Activated T-cell treated with anti-CD3 and anti-CD28 coated beads, Interleukin-2, amount 50 U/mL, for 72 hours (primary cell): ENCODE measurements at regions not wholly inside any gene's neighbourhood (a gene's known extent, or its start where the extent isn't known, plus 50 kb on each side); places are given as distances from the start of the nearest gene placed in this dataset.

Experiments
- ATAC-seq, 2 donors: fragments of 150-1000 bp; cut with Tn5 transposase; replicated peaks in 1 of 2; 2 replicates each; pipeline ENCODE4 v1.10.0; 2021; ENCODE audit warnings: moderate library complexity in 2 of 2, mild to moderate bottlenecking in 1 of 2
- DNase-seq, 2 donors: peaks; one replicate each; pipeline ENCODE4 v3.0.0; 2021 to 2022; ENCODE audit warnings: mixed read lengths in 1 of 2
- H3K27ac Mint-ChIP-seq: one replicate; pipeline ENCODE4 v1.8.0; 2022; ENCODE audit warnings: mild to moderate bottlenecking, moderate library complexity, mixed read lengths
- H3K27me3 Mint-ChIP-seq: one replicate; pipeline ENCODE4 v1.8.0; 2022; ENCODE audit warnings: low read depth, mixed read lengths
- H3K36me3 Mint-ChIP-seq, 2 donors: one replicate each; pipeline ENCODE4 v1.8.0; 2022; ENCODE audit warnings: mixed read lengths in 2 of 2, mild to moderate bottlenecking in 1 of 2; ENCODE audit not compliant: insufficient read depth in 2 of 2
- H3K4me1 Mint-ChIP-seq: one replicate; pipeline ENCODE4 v1.8.0; 2022; ENCODE audit warnings: low read depth, mixed read lengths
- H3K4me3 Mint-ChIP-seq, 2 donors: one replicate each; pipeline ENCODE4 v1.8.0; 2022; ENCODE audit warnings: mild to moderate bottlenecking in 2 of 2, mixed read lengths in 2 of 2, moderate library complexity in 2 of 2
- H3K9me3 Mint-ChIP-seq, 2 donors: one replicate each; pipeline ENCODE4 v1.8.0; 2022; ENCODE audit warnings: mixed read lengths in 2 of 2

DNA sequence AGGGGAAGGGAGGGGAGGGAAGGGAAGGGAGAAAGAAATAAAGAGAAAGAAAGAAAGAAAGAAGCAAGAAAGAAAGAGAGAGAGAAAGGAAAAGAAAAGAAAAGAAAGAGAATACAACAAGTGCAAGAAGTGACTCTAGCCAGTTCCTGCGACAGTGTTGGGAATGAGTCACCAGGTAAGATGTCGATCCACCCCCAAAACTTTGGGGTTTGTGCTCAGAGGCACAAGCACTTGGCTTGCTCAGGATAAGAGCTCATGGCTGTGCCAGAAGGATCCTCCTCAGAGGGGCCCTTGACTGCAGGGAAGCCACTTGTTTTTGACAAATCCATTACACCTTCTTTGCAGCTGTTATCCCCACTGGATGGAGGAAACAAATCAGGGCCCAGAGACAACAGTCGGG is 137.7 kb downstream of the TMEM132E start:
- ATAC-seq (no peak), DNase-seq (no peak)
- H3K9me3 Mint-ChIP-seq, result no peaks in the 10 kb centered on the region
- H3K27ac Mint-ChIP-seq, result no peak overlapping the region
- H3K27me3 Mint-ChIP-seq, result peaks cover 24% of the 10 kb centered on the region
- H3K4me1 Mint-ChIP-seq, result no peaks in the 10 kb centered on the region
- H3K36me3 Mint-ChIP-seq, result no peaks in the 10 kb centered on the region
- no peak overlapping the region for H3K4me3 Mint-ChIP-seq

DNA sequence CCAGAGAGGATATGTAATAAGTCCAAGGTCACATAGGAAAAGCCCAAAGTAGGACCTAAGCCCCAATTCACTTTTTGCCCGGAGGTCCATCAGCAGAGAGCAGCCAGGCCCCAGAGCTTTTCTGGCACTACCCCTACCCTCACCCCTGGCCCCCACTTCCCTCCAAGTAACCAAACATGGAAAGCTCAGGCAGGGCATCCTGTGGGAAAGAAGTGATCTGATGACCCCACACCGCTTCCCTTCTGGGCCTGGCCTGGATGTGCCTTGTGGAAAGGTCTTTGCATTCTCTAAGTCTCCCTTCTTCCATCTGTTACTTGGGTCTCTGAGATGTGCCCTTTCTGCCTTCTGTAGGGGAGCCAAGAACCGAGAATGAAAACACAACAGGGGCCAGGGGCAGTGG is 136.9 kb downstream of the TMEM132E start:
- Mint-ChIP-seq H3K4me3 (no peak overlapping the region), H3K9me3 (no peaks in the 10 kb centered on the region), H3K27me3 (peaks cover 24% of the 10 kb centered on the region), H3K36me3 (no peaks in the 10 kb centered on the region), H3K27ac (no peak overlapping the region), H3K4me1 (no peaks in the 10 kb centered on the region)
- DNase-seq (no peak), ATAC-seq (no peak)

DNA sequence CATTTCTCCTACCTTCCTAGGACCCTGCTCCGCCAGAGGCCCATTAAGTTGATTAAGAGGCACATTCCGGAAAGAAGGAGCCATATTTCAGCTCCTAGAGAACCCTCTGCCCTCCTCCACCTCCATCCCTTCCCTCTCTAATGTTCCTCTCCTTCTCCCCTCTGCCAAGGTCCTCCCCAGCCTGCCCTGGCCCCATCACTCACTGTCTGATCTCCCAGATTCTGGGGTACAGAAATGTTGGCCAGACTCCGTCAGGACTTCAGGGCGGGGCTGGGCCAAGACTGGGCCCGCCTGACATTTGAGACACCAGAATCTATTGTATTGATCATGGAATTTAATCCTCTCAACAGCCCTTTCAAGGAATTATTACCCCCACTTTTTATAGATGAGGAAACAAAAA is 136.1 kb downstream of the TMEM132E start:
- no peak for ATAC-seq
- Mint-ChIP-seq H3K36me3 (no peaks in the 10 kb centered on the region), H3K4me1 (no peaks in the 10 kb centered on the region), H3K4me3 (no peak overlapping the region), H3K27me3 (peaks cover 22% of the 10 kb centered on the region), H3K9me3 (no peaks in the 10 kb centered on the region), H3K27ac (no peak overlapping the region)
- no peak for DNase-seq

DNA sequence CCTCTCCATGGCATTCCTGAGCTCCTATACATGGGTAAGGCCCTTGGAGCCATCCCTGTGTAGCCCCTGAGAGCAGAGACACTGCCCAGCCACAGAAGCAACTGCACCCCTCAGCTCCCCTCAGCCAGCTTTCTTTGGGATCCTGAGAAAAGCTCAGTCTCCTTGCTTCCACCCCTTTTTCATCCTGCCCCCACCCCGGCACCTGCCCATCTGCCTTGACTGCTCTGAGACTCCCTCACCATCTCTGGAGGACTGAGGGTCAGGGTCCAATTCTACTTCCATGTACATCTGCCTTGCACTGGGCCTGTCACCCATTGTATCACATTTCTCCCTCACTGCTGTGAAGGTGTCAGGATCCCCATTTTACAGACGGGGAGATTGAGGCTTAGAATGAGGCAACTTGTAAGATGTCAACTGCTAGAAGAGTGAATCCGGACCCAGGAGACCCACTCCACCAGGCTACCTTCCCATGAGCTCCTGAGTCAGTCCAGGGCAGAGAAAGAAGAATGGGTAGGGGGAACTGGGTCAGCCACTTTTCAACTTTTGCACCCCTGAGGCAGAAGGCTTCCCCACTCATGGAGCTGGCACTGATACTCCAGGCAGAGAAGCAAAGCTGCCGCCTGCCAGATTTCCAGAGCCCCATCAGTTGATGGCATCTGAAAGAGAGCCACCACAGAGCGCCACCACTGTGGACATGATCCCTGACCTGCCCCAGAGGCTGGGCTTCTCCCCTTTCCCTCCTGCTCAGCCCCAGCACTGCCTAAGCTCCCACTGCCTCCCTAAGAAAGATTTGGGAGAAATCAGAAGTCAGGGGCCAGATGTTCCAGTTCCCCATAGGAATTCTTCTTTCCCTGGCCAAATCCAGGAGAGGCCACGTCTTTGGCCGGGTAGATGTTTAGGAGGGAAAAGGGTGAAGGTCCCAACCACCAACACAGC is 135.4 kb downstream of the TMEM132E start:
- H3K4me3 Mint-ChIP-seq, result no peak overlapping the region
- H3K27me3 Mint-ChIP-seq, result peaks cover 18% of the 10 kb centered on the region
- DNase-seq (no peak), ATAC-seq (no peak)
- no peaks in the 10 kb centered on the region for H3K4me1 Mint-ChIP-seq
- H3K36me3 Mint-ChIP-seq, result no peaks in the 10 kb centered on the region
- no peak overlapping the region for H3K27ac Mint-ChIP-seq
- no peaks in the 10 kb centered on the region for H3K9me3 Mint-ChIP-seq

DNA sequence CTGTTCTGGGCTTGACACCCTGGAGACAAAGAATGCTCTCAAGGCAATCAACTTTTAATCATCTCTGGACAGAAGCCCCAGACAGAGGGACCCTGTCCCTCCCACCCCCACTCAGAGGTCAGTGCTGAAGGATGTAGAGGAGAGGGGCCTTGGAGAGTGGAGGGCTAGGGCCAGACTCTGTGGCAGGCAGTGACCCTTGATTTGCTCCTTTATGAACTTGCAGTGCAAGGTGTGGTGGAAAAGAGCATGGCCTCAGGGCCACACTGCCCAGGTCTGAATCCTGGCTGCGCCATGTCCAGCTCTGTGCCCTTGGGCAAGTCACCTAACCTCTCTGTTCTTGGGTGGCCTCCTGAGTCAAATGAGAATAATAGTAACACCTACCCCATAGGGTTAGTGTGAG is 134.3 kb downstream of the TMEM132E start:
- DNase-seq (no peak), ATAC-seq (no peak)
- Mint-ChIP-seq H3K27me3 (peaks cover 18% of the 10 kb centered on the region), H3K36me3 (no peaks in the 10 kb centered on the region), H3K27ac (no peak overlapping the region), H3K4me1 (no peaks in the 10 kb centered on the region), H3K4me3 (no peak overlapping the region), H3K9me3 (no peaks in the 10 kb centered on the region)

DNA sequence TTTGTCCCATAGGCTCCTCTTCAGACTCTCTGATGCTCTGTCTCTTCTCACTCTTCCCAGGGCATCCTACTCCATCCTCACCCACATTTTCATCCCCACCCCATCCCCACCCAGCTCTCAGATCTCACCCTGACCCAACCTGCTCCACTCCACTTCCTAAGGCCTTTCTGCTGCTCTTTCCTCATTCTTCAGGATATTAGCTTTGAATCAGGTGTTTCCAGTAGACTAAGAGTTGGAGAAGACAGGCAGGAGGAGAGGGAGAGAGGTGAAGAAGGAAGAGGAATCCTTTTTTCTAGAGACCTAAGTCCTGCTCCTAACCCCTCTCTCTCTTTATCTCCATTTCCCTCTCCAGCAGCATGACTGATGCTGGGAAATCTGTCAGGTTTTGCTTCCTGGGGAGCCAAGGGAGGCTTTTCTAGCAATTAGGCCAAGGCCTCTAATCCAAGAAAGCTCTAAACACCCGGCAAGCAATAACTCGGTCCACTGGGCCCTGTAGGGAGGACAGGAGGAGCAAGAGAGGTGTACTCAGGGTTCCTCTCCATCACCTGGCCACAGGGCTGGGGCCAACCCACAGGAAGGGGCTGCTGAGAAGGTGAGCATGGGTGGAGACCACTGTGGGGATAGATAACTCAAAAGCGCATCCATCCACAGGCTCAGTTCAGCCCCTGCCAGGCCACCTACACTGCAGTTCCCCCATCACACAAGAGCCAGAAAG is 133.3 kb downstream of the TMEM132E start:
- H3K4me1 Mint-ChIP-seq, result no peaks in the 10 kb centered on the region
- ATAC-seq (no peak), DNase-seq (no peak)
- no peaks in the 10 kb centered on the region for H3K36me3 Mint-ChIP-seq
- H3K27me3 Mint-ChIP-seq, result peaks cover 21% of the 10 kb centered on the region
- H3K9me3 Mint-ChIP-seq, result no peaks in the 10 kb centered on the region
- no peak overlapping the region for H3K27ac Mint-ChIP-seq
- H3K4me3 Mint-ChIP-seq, result no peak overlapping the region

DNA sequence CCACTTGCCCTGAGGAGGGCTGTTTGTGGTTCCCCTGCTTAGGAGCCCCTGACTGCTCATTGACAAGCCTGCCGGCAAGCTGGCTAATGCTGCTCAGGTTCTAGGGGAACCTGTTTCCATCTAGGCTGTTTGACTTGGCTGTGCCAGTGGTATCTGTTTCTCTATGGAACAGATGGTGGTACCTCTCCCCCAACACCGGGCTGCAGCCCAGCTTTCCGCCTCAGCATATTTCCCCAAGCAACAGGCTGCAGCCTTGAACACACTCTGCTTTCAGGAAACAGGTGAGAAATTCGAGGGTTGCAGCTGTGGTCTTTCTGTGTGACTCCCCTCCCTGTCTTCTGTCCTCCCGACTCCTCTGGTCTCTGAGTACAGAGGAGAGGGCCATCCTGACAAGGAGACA is 132.3 kb downstream of the TMEM132E start:
- Mint-ChIP-seq H3K27me3 (peaks cover 31% of the 10 kb centered on the region), H3K36me3 (no peaks in the 10 kb centered on the region), H3K4me3 (no peak overlapping the region), H3K4me1 (no peaks in the 10 kb centered on the region), H3K9me3 (no peaks in the 10 kb centered on the region), H3K27ac (no peak overlapping the region)
- no peak for DNase-seq
- no peak for ATAC-seq

DNA sequence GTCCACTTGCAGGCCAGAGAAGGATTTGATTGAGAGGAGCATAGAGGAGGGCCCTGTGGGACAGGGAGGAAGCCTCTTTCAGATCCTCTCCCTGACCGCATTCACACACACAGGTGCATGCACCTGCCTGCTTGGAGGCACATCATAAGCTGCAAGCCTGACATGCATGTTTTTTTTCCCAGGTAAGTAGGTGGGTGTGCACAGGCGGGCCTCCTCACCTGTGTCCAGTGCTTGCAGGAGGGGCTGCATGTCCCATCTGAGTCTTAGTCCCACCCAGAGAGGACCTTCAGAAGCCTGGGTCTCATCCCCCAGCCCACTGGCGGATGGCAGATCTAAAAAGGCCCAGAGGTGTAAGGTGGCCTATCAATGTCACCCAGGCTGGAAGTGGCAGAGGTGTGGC is 130.8 kb downstream of the TMEM132E start:
- H3K27ac Mint-ChIP-seq, result no peak overlapping the region
- no peak for ATAC-seq
- H3K4me3 Mint-ChIP-seq, result no peak overlapping the region
- H3K27me3 Mint-ChIP-seq, result peaks cover 23% of the 10 kb centered on the region
- peaks cover 2% of the 10 kb centered on the region in 2 donors for H3K9me3 Mint-ChIP-seq
- peaks cover 2% of the 10 kb centered on the region in 2 donors for H3K36me3 Mint-ChIP-seq
- no peak for DNase-seq
- H3K4me1 Mint-ChIP-seq, result no peaks in the 10 kb centered on the region

DNA sequence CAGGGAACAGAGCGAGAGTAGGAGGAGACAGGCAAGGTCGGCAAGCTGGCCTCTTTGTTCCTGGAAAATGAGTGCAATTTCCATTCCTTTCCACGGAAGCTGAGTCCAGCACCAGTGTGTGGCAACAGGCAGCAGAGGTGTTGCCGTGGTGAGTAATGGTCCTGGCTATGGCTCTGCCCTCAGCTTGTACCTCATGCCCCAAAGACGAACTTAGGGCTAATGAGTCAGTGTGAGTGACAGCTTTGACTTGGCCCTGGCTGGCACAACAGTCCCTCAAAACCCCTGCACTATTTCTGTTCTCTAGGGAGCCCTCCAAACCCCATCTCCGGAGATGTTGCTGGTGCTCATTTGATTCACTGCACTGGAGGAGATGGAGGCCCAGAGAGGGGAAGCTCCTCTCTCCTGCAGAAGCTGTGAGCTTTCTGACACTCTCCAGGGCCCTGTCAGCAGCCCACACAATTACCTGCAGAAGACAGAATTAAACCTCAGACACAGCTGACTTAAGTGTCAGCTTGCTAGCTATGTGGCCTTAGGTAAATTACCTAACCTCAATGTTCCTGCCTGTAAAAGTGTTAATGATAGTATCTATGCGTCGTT is 129.9 kb downstream of the TMEM132E start:
- Mint-ChIP-seq H3K4me3 (no peak overlapping the region), H3K4me1 (no peaks in the 10 kb centered on the region), H3K27me3 (peaks cover 27% of the 10 kb centered on the region), H3K27ac (no peak overlapping the region), H3K9me3 (peaks cover 2% of the 10 kb centered on the region in 2 donors), H3K36me3 (peaks cover 2% of the 10 kb centered on the region in 2 donors)
- ATAC-seq, result no peak
- DNase-seq, result no peak

DNA sequence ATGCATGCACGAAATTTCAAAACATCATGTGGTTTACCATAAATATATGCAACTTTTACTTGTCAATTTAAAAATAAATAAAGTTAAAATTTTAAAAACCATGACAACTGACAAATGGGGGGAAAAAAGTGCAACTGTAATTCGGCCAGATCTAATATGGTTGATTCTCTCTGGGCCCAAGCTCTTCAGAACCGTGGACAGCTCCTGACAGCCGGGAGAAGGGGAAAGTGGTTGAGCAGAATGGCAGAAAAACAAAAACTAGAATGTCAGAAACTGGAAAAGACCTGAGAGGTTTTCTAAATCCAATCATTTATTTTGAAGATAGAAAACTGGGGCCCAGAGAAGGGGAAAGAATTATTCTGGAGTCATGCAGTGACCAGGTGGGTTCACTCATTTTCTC is 126.6 kb downstream of the TMEM132E start:
- Mint-ChIP-seq H3K36me3 (peaks cover 2% of the 10 kb centered on the region in 2 donors), H3K27me3 (peaks cover 21% of the 10 kb centered on the region), H3K9me3 (peaks cover 2% of the 10 kb centered on the region in 2 donors), H3K4me3 (no peak overlapping the region), H3K4me1 (no peaks in the 10 kb centered on the region), H3K27ac (no peak overlapping the region)
- ATAC-seq, result no peak
- peak in 1 of 2 donors; percentile 11 for DNase-seq

DNA sequence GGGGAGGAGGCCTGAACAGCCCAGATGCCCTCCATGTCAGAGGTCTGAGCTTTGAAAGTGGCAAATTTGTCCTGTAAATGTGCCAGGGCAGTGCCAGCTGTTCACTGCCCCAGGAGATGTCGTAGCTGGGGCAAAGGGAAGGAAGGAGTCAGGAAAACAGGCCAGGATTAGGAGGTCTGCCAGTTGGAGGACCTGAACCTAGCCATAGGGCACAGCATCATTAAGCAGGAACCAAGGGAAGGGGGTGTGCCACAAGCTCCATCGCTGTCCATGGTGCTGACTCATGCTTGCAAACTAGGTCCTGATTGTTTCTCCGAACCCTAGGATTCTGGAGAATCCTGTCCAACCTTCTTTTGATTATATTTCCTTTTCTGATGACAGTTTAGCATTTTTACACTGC is 124.2 kb downstream of the TMEM132E start:
- no peak for ATAC-seq
- peak; percentile 8 to 14 for DNase-seq
- H3K9me3 Mint-ChIP-seq, result peaks cover 2% of the 10 kb centered on the region in 2 donors
- no peak overlapping the region for H3K27ac Mint-ChIP-seq
- no peak overlapping the region for H3K4me3 Mint-ChIP-seq
- H3K4me1 Mint-ChIP-seq, result no peaks in the 10 kb centered on the region
- peaks cover 27% of the 10 kb centered on the region for H3K27me3 Mint-ChIP-seq
- peaks cover 2% of the 10 kb centered on the region in 2 donors for H3K36me3 Mint-ChIP-seq

DNA sequence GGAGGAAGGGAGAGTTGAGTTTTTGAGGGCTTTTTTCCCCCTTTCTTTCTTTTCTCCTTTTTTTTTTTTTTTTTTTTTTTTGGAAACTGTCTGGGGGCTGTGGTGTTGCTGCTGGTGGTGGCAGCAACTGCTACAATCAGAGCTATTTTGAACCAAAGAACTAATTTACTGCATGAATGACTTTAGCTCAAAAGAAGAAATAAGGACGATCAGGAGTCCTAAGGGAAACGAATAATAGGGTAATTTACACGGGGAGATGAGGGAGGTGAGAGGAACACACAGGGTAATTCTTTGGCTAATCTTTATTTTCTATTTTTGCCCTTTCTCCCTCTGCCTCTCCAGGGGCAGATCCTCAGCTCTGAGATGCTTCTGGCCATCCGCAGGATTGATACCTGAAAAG is 119.8 kb downstream of the TMEM132E start:
- no peak overlapping the region for H3K27ac Mint-ChIP-seq
- H3K27me3 Mint-ChIP-seq, result peaks cover 6% of the 10 kb centered on the region
- no peaks in the 10 kb centered on the region for H3K9me3 Mint-ChIP-seq
- no peaks in the 10 kb centered on the region for H3K4me1 Mint-ChIP-seq
- DNase-seq (no peak), ATAC-seq (no peak)
- H3K36me3 Mint-ChIP-seq, result no peaks in the 10 kb centered on the region
- H3K4me3 Mint-ChIP-seq, result no peak overlapping the region

DNA sequence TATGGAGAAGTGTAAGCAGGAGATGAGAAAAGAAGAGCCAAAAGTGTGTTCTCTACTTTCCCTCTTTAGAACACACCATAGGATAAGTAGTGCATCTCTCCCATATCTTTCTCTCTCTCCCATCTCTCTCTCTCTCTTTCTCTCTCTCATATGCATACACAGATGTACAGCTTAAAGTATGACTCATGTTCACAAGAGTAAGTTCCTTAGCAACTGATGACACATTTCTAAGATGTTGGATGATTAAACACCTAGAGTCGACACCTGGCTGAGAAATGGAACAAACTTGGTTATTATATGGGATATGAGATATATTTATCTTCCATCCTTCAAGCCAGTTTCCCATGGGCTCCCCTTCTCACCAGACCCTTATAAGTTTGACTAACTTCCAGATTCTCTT is 113.5 kb downstream of the TMEM132E start:
- peaks cover 45% of the 10 kb centered on the region for H3K27me3 Mint-ChIP-seq
- DNase-seq, result no peak
- peak in 1 of 2 donors; percentile 36 for ATAC-seq
- H3K27ac Mint-ChIP-seq, result no peak overlapping the region
- H3K9me3 Mint-ChIP-seq, result peaks cover 3 to 6% of the 10 kb centered on the region in 2 donors
- peaks cover 0 to 2% of the 10 kb centered on the region in 2 donors for H3K36me3 Mint-ChIP-seq
- H3K4me3 Mint-ChIP-seq, result no peak overlapping the region
- no peaks in the 10 kb centered on the region for H3K4me1 Mint-ChIP-seq
